HEK293 (cell line): ENCODE measurements at regions not wholly inside any gene's neighbourhood (a gene's known extent, or its start where the extent isn't known, plus 50 kb on each side); places are given as distances from the start of the nearest gene placed in this dataset.

Experiments
- CTCF ChIP-seq: fragments of 450-650 bp; formaldehyde crosslinking; IDR thresholded peaks from 2 replicates; pipeline ENCODE4 v1.5.1; 2016; ENCODE audit warnings: missing biosample characterization, missing genetic modification characterization
- MYNN ChIP-seq: fragments of 450-650 bp; formaldehyde crosslinking; IDR thresholded peaks from 2 replicates; pipeline ENCODE4 v1.5.1; 2016; ENCODE audit warnings: missing biosample characterization, missing genetic modification characterization, borderline replicate concordance
- REST ChIP-seq: fragments of 450-650 bp; formaldehyde crosslinking; IDR thresholded peaks from 2 replicates; pipeline ENCODE4 v1.5.1; 2016; ENCODE audit warnings: missing biosample characterization, missing genetic modification characterization
- SETDB1 ChIP-seq: IDR thresholded peaks from one replicate; pipeline ENCODE4 v1.6.1; 2017; ENCODE audit warnings: mild to moderate bottlenecking, low read length, moderate library complexity, mixed read lengths; ENCODE audit not compliant: insufficient read length
- ZNF501 ChIP-seq: fragments of 450-650 bp; formaldehyde crosslinking; IDR thresholded peaks from 2 replicates; pipeline ENCODE4 v1.5.1; 2016; ENCODE audit warnings: missing biosample characterization, missing genetic modification characterization
- ZNF530 ChIP-seq: fragments of 450-650 bp; formaldehyde crosslinking; IDR thresholded peaks from 2 replicates; pipeline ENCODE4 v1.5.1; 2016; ENCODE audit warnings: low read depth, missing biosample characterization, missing genetic modification characterization
- ZNF639 ChIP-seq: fragments of 450-650 bp; formaldehyde crosslinking; IDR thresholded peaks from 2 replicates; pipeline ENCODE4 v1.5.1; 2016; ENCODE audit warnings: missing biosample characterization, missing genetic modification characterization
- ZNF654 ChIP-seq: fragments of 450-650 bp; formaldehyde crosslinking; IDR thresholded peaks from 2 replicates; pipeline ENCODE4 v1.5.1; 2016; ENCODE audit warnings: low read depth, missing biosample characterization, missing genetic modification characterization
- ZNF843 ChIP-seq: fragments of 450-650 bp; formaldehyde crosslinking; IDR thresholded peaks from 2 replicates; pipeline ENCODE4 v1.5.1; 2016; ENCODE audit warnings: missing biosample characterization, missing genetic modification characterization
- ZSCAN30 ChIP-seq: fragments of 450-650 bp; IDR thresholded peaks from 2 replicates; pipeline ENCODE4 v1.5.1; 2018; ENCODE audit warnings: missing biosample characterization, mild to moderate bottlenecking, missing genetic modification characterization, moderate library complexity

GRCh38 chr1:22255341-22256212 is 112.7 kb upstream of the WNT4 start:
- TF ChIP-seq CTCF (tag by site-specific recombination) (no peak), ZSCAN30 (no peak), ZNF654 (tag by site-specific recombination) (no peak), SETDB1 (no peak), ZNF501 (tag by site-specific recombination) (no peak), REST (no peak), MYNN (no peak), ZNF639 (tag by site-specific recombination) (no peak), ZNF843 (tag by site-specific recombination) (no peak), ZNF530 (tag by site-specific recombination) (no peak)
